ENCODE measurements at regions not wholly inside any gene's neighbourhood (a gene's known extent, or its start where the extent isn't known, plus 50 kb on each side); places are given as distances from the start of the nearest gene placed in this dataset.

- no peak overlapping the region for H3K56ac ChIP-seq (replicated peaks; ENCODE audit: insufficient read length, low read depth, low read length)
- H2BK120ac ChIP-seq (replicated peaks; ENCODE audit: low read depth, low read length), result no peak overlapping the region
- H2BK5ac ChIP-seq (ENCODE audit: low read depth, low read length), result no peak overlapping the region
- H3K79me1 ChIP-seq (ENCODE audit: low read depth, low read length), result no peaks in the 10 kb centered on the region
- POLR2A ChIA-PET (ENCODE audit: partially characterized antibody), result no interaction called here
- H3K79me2 ChIP-seq (ENCODE audit: control insufficient read depth in 1 of 2, insufficient read depth in 2 of 2, low read length in 2 of 2), result no peaks in the 10 kb centered on the region
- no peak overlapping the region for H2BK15ac ChIP-seq (ENCODE audit: low read length)
- H2BK12ac ChIP-seq (ENCODE audit: low read depth, low read length), result no peak overlapping the region
- H3K4me3 ChIP-seq (ENCODE audit: extremely low read depth in 1 of 4, insufficient read depth in 2 of 4, low read depth in 3 of 4, low read length in 4 of 4), result no peak overlapping the region
- WGBS, 2 experiments (ENCODE audit: extremely low coverage in 1 of 2, insufficient coverage in 1 of 2, insufficient read length in 1 of 2, insufficient replicate concordance in 2 of 2, low coverage in 1 of 2, low lambda C conversion rate in 2 of 2, missing lambda C conversion rate in 1 of 2), result 84% methylated on average over 2 of the region's 2 CpGs; no CpG with 5 or more reads in 1 of the 2 experiments
- H2AK5ac ChIP-seq (ENCODE audit: low read depth, low read length), result no peak overlapping the region; the same call in 1 of the 2 replicates
- H2BK20ac ChIP-seq (ENCODE audit: low read length), result no peak overlapping the region
- no peaks in the 10 kb centered on the region for H4K20me1 ChIP-seq (replicated peaks in 1 of 2; ENCODE audit: control insufficient read depth in 1 of 2, insufficient read depth in 2 of 2, low read length in 2 of 2)
- no peak overlapping the region for H2AFZ ChIP-seq (ENCODE audit: low read length)
- H3K27ac ChIP-seq (ENCODE audit: low read depth, low read length), result no peak overlapping the region
- CTCF ChIA-PET (ENCODE audit: partially characterized antibody), result interaction anchor here (1.0 kb wide), 1 partner anchor 8 kb away, joined by 4 read pairs; no protein-coding TSS in a partner anchor
- no peak overlapping the region for H3K23ac ChIP-seq (ENCODE audit: insufficient read length)
- no peak overlapping the region for H3K4me2 ChIP-seq (ENCODE audit: insufficient read depth in 1 of 2, low read depth in 2 of 2, low read length in 2 of 2)
- H3K4ac ChIP-seq (replicated peaks; ENCODE audit: insufficient read length, low read depth, low read length), result no peak overlapping the region
- H3K4me1 ChIP-seq (replicated peaks in 1 of 4; ENCODE audit: control insufficient read depth in 3 of 4, insufficient read depth in 4 of 4, low read length in 3 of 4), result peaks cover 0 to 4% (median 0%) of the 10 kb centered on the region in 4 experiments; a peak in 1 of 7 replicates
- no peaks in the 10 kb centered on the region for H3K36me3 ChIP-seq (ENCODE audit: control insufficient read depth in 2 of 4, insufficient read depth in 4 of 4, low read length in 3 of 4)
- H3K9me3 ChIP-seq (ENCODE audit: insufficient read depth in 2 of 2, low read depth in 1 of 2, low read length in 1 of 2), result no peaks in the 10 kb centered on the region
- H3K14ac ChIP-seq (ENCODE audit: insufficient read length), result no peak overlapping the region
- H3K18ac ChIP-seq (ENCODE audit: extremely low read depth, low read length), result no peak overlapping the region
- no peak overlapping the region for H4K91ac ChIP-seq (replicated peaks; ENCODE audit: insufficient read length, low read length)
- H3K27me3 ChIP-seq (replicated peaks in 1 of 4; ENCODE audit: control insufficient read depth in 3 of 4, extremely low read depth in 1 of 4, insufficient read depth in 3 of 4, low read length in 3 of 4), result no peaks in the 10 kb centered on the region
- H4K8ac ChIP-seq (ENCODE audit: extremely low read depth, insufficient read depth, low read length), result no peak overlapping the region
- H3K23me2 ChIP-seq (ENCODE audit: low read depth, low read length), result no peaks in the 10 kb centered on the region; the same call in 1 of the 2 replicates
- DNase-seq (ENCODE audit: low read depth in 1 of 2, low spot score in 2 of 2) (no peak), FAIRE-seq (no peak)
- H3K9ac ChIP-seq (replicated peaks in 1 of 4; ENCODE audit: extremely low read depth in 1 of 4, low read depth in 3 of 4, low read length in 3 of 4), result no peak overlapping the region
- H4K5ac ChIP-seq (ENCODE audit: insufficient read length, low read depth, low read length), result no peak overlapping the region
- no peak for TF ChIP-seq GTF2F1 (IDR thresholded peaks at IDR 0.05; ENCODE audit: borderline replicate concordance, low read depth, low read length)
- TF ChIP-seq POU5F1 (IDR thresholded peaks at IDR 0.05; ENCODE audit: low read depth, low read length), result no peak
- TF ChIP-seq ATF2 (IDR thresholded peaks at IDR 0.05; ENCODE audit: low read length), result no peak
- TF ChIP-seq SP1 (IDR thresholded peaks at IDR 0.05; ENCODE audit: low read depth, low read length), result no peak
- TF ChIP-seq USF2 (IDR thresholded peaks at IDR 0.05; ENCODE audit: low read length), result no peak
- TF ChIP-seq RXRA (IDR thresholded peaks at IDR 0.05; ENCODE audit: insufficient read depth, low read depth, low read length), result no peak
- TF ChIP-seq SIRT6 (IDR thresholded peaks at IDR 0.05; ENCODE audit: low read length), result no peak
These were observed 284.1 kb upstream of the MANEA start for GRCh38 chr6:95293257-95293656.
